ENCODE measurements at regions not wholly inside any gene's neighbourhood (a gene's known extent, or its start where the extent isn't known, plus 50 kb on each side); places are given as distances from the start of the nearest gene placed in this dataset.

GRCh38 chr10:94208315-94208714 is 154.4 kb downstream of the NOC3L start:
- Histone ChIP-seq H3K36me3 (ENCODE audit: control insufficient read depth, insufficient read depth, low read length) (no peaks in the 10 kb centered on the region), H3K27ac (ENCODE audit: low read depth, low read length, severe bottlenecking) (no peak overlapping the region), H3K9me3 (ENCODE audit: control insufficient read depth, low read length) (no peaks in the 10 kb centered on the region), H3K4me1 (ENCODE audit: control insufficient read depth, insufficient read depth, low read length, poor library complexity, severe bottlenecking) (no peaks in the 10 kb centered on the region), H3K4me3 (ENCODE audit: extremely low read depth, insufficient read depth, low read length, poor library complexity, severe bottlenecking) (no peak overlapping the region)
- WGBS, 2 experiments (ENCODE audit: insufficient coverage in 2 of 2), result 89 to 100% methylated on average over 1 of the region's 1 CpG

GRCh38 chr10:94210440-94211168 is 152.1 kb downstream of the NOC3L start:
- no peak overlapping the region for H3K4me3 ChIP-seq (ENCODE audit: extremely low read depth, insufficient read depth, low read length, poor library complexity, severe bottlenecking)
- H3K27ac ChIP-seq (ENCODE audit: low read depth, low read length, severe bottlenecking), result no peak overlapping the region

GRCh38 chr10:94211169-94211510 is 151.6 kb downstream of the NOC3L start:
- no peaks in the 10 kb centered on the region for H3K36me3 ChIP-seq (ENCODE audit: control insufficient read depth, insufficient read depth, low read length)
- H3K9me3 ChIP-seq (ENCODE audit: control insufficient read depth, low read length), result no peaks in the 10 kb centered on the region
- no peak overlapping the region for H3K27ac ChIP-seq (ENCODE audit: low read depth, low read length, severe bottlenecking)
- no CpG with 5 or more reads among the region's 1 CpG for WGBS, 2 experiments (ENCODE audit: insufficient coverage in 2 of 2)
- H3K4me3 ChIP-seq (ENCODE audit: extremely low read depth, insufficient read depth, low read length, poor library complexity, severe bottlenecking), result no peak overlapping the region
- no peaks in the 10 kb centered on the region for H3K4me1 ChIP-seq (ENCODE audit: control insufficient read depth, insufficient read depth, low read length, poor library complexity, severe bottlenecking)

More at GRCh38 chr10:94210440-94211168, 152.1 kb downstream of the NOC3L start:
- no peaks in the 10 kb centered on the region for H3K36me3 ChIP-seq (ENCODE audit: control insufficient read depth, insufficient read depth, low read length)
- no peaks in the 10 kb centered on the region for H3K4me1 ChIP-seq (ENCODE audit: control insufficient read depth, insufficient read depth, low read length, poor library complexity, severe bottlenecking)
- no peaks in the 10 kb centered on the region for H3K9me3 ChIP-seq (ENCODE audit: control insufficient read depth, low read length)
- WGBS, 2 experiments (ENCODE audit: insufficient coverage in 2 of 2), result 83 to 88% methylated on average over 4 to 5 of the region's 5 CpGs

GRCh38 chr10:94213001-94213530 is 149.7 kb downstream of the NOC3L start:
- no peaks in the 10 kb centered on the region for H3K36me3 ChIP-seq (ENCODE audit: control insufficient read depth, insufficient read depth, low read length)
- 83% methylated on average over 1 of the region's 2 CpGs; no CpG with 5 or more reads in 1 of the 2 experiments for WGBS, 2 experiments (ENCODE audit: insufficient coverage in 2 of 2)
- no peaks in the 10 kb centered on the region for H3K4me1 ChIP-seq (ENCODE audit: control insufficient read depth, insufficient read depth, low read length, poor library complexity, severe bottlenecking)
- no peak overlapping the region for H3K4me3 ChIP-seq (ENCODE audit: extremely low read depth, insufficient read depth, low read length, poor library complexity, severe bottlenecking)
- no peaks in the 10 kb centered on the region for H3K9me3 ChIP-seq (ENCODE audit: control insufficient read depth, low read length)
- H3K27ac ChIP-seq (ENCODE audit: low read depth, low read length, severe bottlenecking), result no peak overlapping the region

- 78 to 100% methylated on average over 1 to 2 of the region's 3 CpGs for WGBS, 2 experiments (ENCODE audit: insufficient coverage in 2 of 2)
- no peaks in the 10 kb centered on the region for H3K9me3 ChIP-seq (ENCODE audit: control insufficient read depth, low read length)
- no peak overlapping the region for H3K4me3 ChIP-seq (ENCODE audit: extremely low read depth, insufficient read depth, low read length, poor library complexity, severe bottlenecking)
- H3K27ac ChIP-seq (ENCODE audit: low read depth, low read length, severe bottlenecking), result no peak overlapping the region
- peaks cover 5% of the 10 kb centered on the region for H3K4me1 ChIP-seq (ENCODE audit: control insufficient read depth, insufficient read depth, low read length, poor library complexity, severe bottlenecking)
- H3K36me3 ChIP-seq (ENCODE audit: control insufficient read depth, insufficient read depth, low read length), result no peaks in the 10 kb centered on the region
These were observed 148.8 kb downstream of the NOC3L start for GRCh38 chr10:94213980-94214379.

- Histone ChIP-seq H3K36me3 (ENCODE audit: control insufficient read depth, insufficient read depth, low read length) (no peaks in the 10 kb centered on the region), H3K4me3 (ENCODE audit: extremely low read depth, insufficient read depth, low read length, poor library complexity, severe bottlenecking) (no peak overlapping the region), H3K9me3 (ENCODE audit: control insufficient read depth, low read length) (no peaks in the 10 kb centered on the region), H3K27ac (ENCODE audit: low read depth, low read length, severe bottlenecking) (no peak overlapping the region), H3K4me1 (ENCODE audit: control insufficient read depth, insufficient read depth, low read length, poor library complexity, severe bottlenecking) (peaks cover 5% of the 10 kb centered on the region)
- WGBS, 2 experiments (ENCODE audit: insufficient coverage in 2 of 2), result 71 to 82% methylated on average over 7 of the region's 7 CpGs
These were observed 148.3 kb downstream of the NOC3L start for GRCh38 chr10:94214481-94214893.

- 78 to 94% methylated on average over 4 of the region's 4 CpGs for WGBS, 2 experiments (ENCODE audit: insufficient coverage in 2 of 2)
- Histone ChIP-seq H3K9me3 (ENCODE audit: control insufficient read depth, low read length) (no peaks in the 10 kb centered on the region), H3K27ac (ENCODE audit: low read depth, low read length, severe bottlenecking) (no peak overlapping the region), H3K4me3 (ENCODE audit: extremely low read depth, insufficient read depth, low read length, poor library complexity, severe bottlenecking) (no peak overlapping the region), H3K36me3 (ENCODE audit: control insufficient read depth, insufficient read depth, low read length) (no peaks in the 10 kb centered on the region), H3K4me1 (ENCODE audit: control insufficient read depth, insufficient read depth, low read length, poor library complexity, severe bottlenecking) (peaks cover 5% of the 10 kb centered on the region)
These were observed 146.5 kb downstream of the NOC3L start for GRCh38 chr10:94216201-94216600.

GRCh38 chr10:94217411-94217810 is 145.3 kb downstream of the NOC3L start:
- H3K4me3 ChIP-seq (ENCODE audit: extremely low read depth, insufficient read depth, low read length, poor library complexity, severe bottlenecking), result no peak overlapping the region
- no peak overlapping the region for H3K27ac ChIP-seq (ENCODE audit: low read depth, low read length, severe bottlenecking)
- H3K9me3 ChIP-seq (ENCODE audit: control insufficient read depth, low read length), result no peaks in the 10 kb centered on the region

GRCh38 chr10:94218493-94219183 is 144.1 kb downstream of the NOC3L start:
- no peak overlapping the region for H3K27ac ChIP-seq (ENCODE audit: low read depth, low read length, severe bottlenecking)
- WGBS, 2 experiments (ENCODE audit: insufficient coverage in 2 of 2), result 80% methylated on average over 1 of the region's 2 CpGs; no CpG with 5 or more reads in 1 of the 2 experiments
- no peak overlapping the region for H3K4me3 ChIP-seq (ENCODE audit: extremely low read depth, insufficient read depth, low read length, poor library complexity, severe bottlenecking)
- no peaks in the 10 kb centered on the region for H3K36me3 ChIP-seq (ENCODE audit: control insufficient read depth, insufficient read depth, low read length)
- H3K9me3 ChIP-seq (ENCODE audit: control insufficient read depth, low read length), result no peaks in the 10 kb centered on the region
- peaks cover 5% of the 10 kb centered on the region for H3K4me1 ChIP-seq (ENCODE audit: control insufficient read depth, insufficient read depth, low read length, poor library complexity, severe bottlenecking)

More at GRCh38 chr10:94217411-94217810, 145.3 kb downstream of the NOC3L start:
- H3K4me1 ChIP-seq (ENCODE audit: control insufficient read depth, insufficient read depth, low read length, poor library complexity, severe bottlenecking), result peaks cover 5% of the 10 kb centered on the region
- no peaks in the 10 kb centered on the region for H3K36me3 ChIP-seq (ENCODE audit: control insufficient read depth, insufficient read depth, low read length)

GRCh38 chr10:94219829-94220228 is 142.9 kb downstream of the NOC3L start:
- Histone ChIP-seq H3K9me3 (ENCODE audit: control insufficient read depth, low read length) (no peaks in the 10 kb centered on the region), H3K4me1 (ENCODE audit: control insufficient read depth, insufficient read depth, low read length, poor library complexity, severe bottlenecking) (peaks cover 5% of the 10 kb centered on the region), H3K4me3 (ENCODE audit: extremely low read depth, insufficient read depth, low read length, poor library complexity, severe bottlenecking) (no peak overlapping the region), H3K36me3 (ENCODE audit: control insufficient read depth, insufficient read depth, low read length) (no peaks in the 10 kb centered on the region), H3K27ac (ENCODE audit: low read depth, low read length, severe bottlenecking) (no peak overlapping the region)
- no CpG with 5 or more reads among the region's 1 CpG for WGBS, 2 experiments (ENCODE audit: insufficient coverage in 2 of 2)

GRCh38 chr10:94220717-94221116 is 142.0 kb downstream of the NOC3L start:
- 95% methylated on average over 4 of the region's 8 CpGs for whole genome bisulfite sequencing, 2 experiments (ENCODE audit: insufficient coverage in 2 of 2)
- no peak overlapping the region for H3K4me3 ChIP-seq (ENCODE audit: extremely low read depth, insufficient read depth, low read length, poor library complexity, severe bottlenecking)

More at GRCh38 chr10:94220717-94221116, 142.0 kb downstream of the NOC3L start:
- no peaks in the 10 kb centered on the region for H3K36me3 ChIP-seq (ENCODE audit: control insufficient read depth, insufficient read depth, low read length)
- H3K4me1 ChIP-seq (ENCODE audit: control insufficient read depth, insufficient read depth, low read length, poor library complexity, severe bottlenecking), result peaks cover 5% of the 10 kb centered on the region
- no peaks in the 10 kb centered on the region for H3K9me3 ChIP-seq (ENCODE audit: control insufficient read depth, low read length)
- H3K27ac ChIP-seq (ENCODE audit: low read depth, low read length, severe bottlenecking), result no peak overlapping the region

Measured in mesodermal cell (in vitro differentiated cells).